ENCODE measurements at regions not wholly inside any gene's neighbourhood (a gene's known extent, or its start where the extent isn't known, plus 50 kb on each side); places are given as distances from the start of the nearest gene placed in this dataset.

DNA sequence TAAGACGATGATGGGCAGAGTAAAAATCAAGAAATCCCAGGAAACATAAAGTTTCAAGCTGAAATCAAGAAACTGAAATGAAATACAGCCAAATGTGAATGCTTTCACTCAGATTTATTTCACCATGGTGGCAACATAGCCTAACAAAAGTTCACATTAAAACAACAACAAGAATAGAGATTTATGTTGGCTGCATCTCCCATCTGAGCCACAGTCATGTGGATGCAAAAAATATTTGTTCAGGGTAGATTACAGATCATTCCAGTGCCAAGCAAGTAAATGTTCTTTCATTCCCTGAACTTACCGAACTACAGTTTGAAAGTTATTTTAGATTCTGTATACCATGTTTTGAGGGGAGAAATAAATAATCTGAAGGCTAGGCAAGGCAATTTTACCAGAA lies 159.9 kb upstream of the TMTC1 start:
- no peak overlapping the region for H3K9ac ChIP-seq (ENCODE audit: low read length)
- no peak overlapping the region for H2AFZ ChIP-seq (ENCODE audit: insufficient read depth, low read depth, low read length, poor library complexity, severe bottlenecking)
- H3K4me1 ChIP-seq (ENCODE audit: control insufficient read depth in 2 of 2, insufficient read depth in 2 of 2, low read length in 2 of 2) = no peaks in the 10 kb centered on the region
- ChIA-PET POLR2A (no interaction called here), CTCF (no interaction called here)
- H3K27me3 ChIP-seq (replicated peaks in 1 of 4; ENCODE audit: control extremely low read depth in 1 of 4, control insufficient read depth in 3 of 4, insufficient read depth in 4 of 4, low read length in 3 of 4) = no peaks in the 10 kb centered on the region
- Mint-ChIP-seq H3K27ac (no peak overlapping the region), H3K27me3 (no peaks in the 10 kb centered on the region), H3K9me3 (ENCODE audit: insufficient read depth) (no peaks in the 10 kb centered on the region), H3K4me3 (no peak overlapping the region), H3K4me1 (no peaks in the 10 kb centered on the region)
- no peak for DNase-seq
- TF ChIP-seq, protein P1, sequence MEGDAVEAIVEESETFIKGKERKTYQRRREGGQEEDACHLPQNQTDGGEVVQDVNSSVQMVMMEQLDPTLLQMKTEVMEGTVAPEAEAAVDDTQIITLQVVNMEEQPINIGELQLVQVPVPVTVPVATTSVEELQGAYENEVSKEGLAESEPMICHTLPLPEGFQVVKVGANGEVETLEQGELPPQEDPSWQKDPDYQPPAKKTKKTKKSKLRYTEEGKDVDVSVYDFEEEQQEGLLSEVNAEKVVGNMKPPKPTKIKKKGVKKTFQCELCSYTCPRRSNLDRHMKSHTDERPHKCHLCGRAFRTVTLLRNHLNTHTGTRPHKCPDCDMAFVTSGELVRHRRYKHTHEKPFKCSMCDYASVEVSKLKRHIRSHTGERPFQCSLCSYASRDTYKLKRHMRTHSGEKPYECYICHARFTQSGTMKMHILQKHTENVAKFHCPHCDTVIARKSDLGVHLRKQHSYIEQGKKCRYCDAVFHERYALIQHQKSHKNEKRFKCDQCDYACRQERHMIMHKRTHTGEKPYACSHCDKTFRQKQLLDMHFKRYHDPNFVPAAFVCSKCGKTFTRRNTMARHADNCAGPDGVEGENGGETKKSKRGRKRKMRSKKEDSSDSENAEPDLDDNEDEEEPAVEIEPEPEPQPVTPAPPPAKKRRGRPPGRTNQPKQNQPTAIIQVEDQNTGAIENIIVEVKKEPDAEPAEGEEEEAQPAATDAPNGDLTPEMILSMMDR (IDR thresholded peaks at IDR 0.05) = no peak
- no peak for TF ChIP-seq EZH2 (IDR thresholded peaks at IDR 0.05; ENCODE audit: borderline replicate concordance, insufficient read depth, low read depth, low read length, poor library complexity, severe bottlenecking)
- WGBS (ENCODE audit: insufficient coverage) = no CpG with 5 or more reads among the region's 2 CpGs
- H3K36me3 ChIP-seq (replicated peaks in 1 of 2; ENCODE audit: control extremely low read depth in 1 of 2, control insufficient read depth in 1 of 2, extremely low read depth in 1 of 2, insufficient read depth in 2 of 2, low read length in 1 of 2) = no peaks in the 10 kb centered on the region
- no peaks in the 10 kb centered on the region for H4K20me1 ChIP-seq (ENCODE audit: control insufficient read depth, insufficient read depth, low read length, poor library complexity, severe bottlenecking)
- no peak overlapping the region for H3K27ac ChIP-seq (ENCODE audit: low read length in 2 of 2)
- H3K4me2 ChIP-seq (replicated peaks; ENCODE audit: low read depth, low read length, poor library complexity, severe bottlenecking) = no peak overlapping the region
- ATAC-seq (ENCODE audit: low read depth) = no peak
- peaks cover 0 to 3% (median 0%) of the 10 kb centered on the region in 3 donors for H3K9me3 ChIP-seq (ENCODE audit: control extremely low read depth in 1 of 3, control insufficient read depth in 2 of 3, insufficient read depth in 1 of 3, low read length in 2 of 3)
- H3K4me3 ChIP-seq (ENCODE audit: control extremely low read depth in 1 of 5, extremely low read depth in 1 of 5, insufficient read depth in 1 of 5, low read depth in 2 of 5, low read length in 4 of 5) = no peak overlapping the region
- intact Hi-C loops (cut with micrococcal nuclease) = no loop called here
- no peaks in the 10 kb centered on the region for H3K79me2 ChIP-seq (ENCODE audit: control insufficient read depth, insufficient read depth, low read length)

DNA sequence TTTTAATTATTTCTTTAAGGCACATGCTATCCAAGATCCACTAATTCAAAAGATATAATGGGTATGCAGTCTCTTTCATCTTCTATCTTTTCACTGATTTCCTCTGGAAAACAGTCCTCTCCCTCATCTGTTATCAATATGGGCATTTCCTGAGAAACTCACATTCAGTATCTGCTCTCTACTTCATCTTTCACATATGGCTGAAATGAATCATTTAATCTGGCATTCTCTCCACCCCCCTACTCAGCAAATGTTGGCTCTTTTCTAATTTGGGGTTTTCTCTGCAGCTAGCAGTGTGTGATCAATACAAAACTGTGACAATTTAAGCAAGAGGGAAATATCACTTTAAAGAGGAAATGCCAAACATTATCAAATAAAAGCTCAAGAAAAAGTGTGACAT lies 157.1 kb upstream of the TMTC1 start:
- DNase-seq = no peak
- H3K27ac Mint-ChIP-seq = no peak overlapping the region

More for the DNA sequence above, 157.1 kb upstream of the TMTC1 start:
- Mint-ChIP-seq H3K9me3 (ENCODE audit: insufficient read depth) (no peaks in the 10 kb centered on the region), H3K4me1 (no peaks in the 10 kb centered on the region), H3K4me3 (no peak overlapping the region), H3K27me3 (no peaks in the 10 kb centered on the region)
- no peak overlapping the region for H3K9ac ChIP-seq (ENCODE audit: low read length)
- H3K79me2 ChIP-seq (ENCODE audit: control insufficient read depth, insufficient read depth, low read length) = no peaks in the 10 kb centered on the region
- H3K36me3 ChIP-seq (replicated peaks in 1 of 2; ENCODE audit: control extremely low read depth in 1 of 2, control insufficient read depth in 1 of 2, extremely low read depth in 1 of 2, insufficient read depth in 2 of 2, low read length in 1 of 2) = no peaks in the 10 kb centered on the region
- TF ChIP-seq, protein P1 (IDR thresholded peaks at IDR 0.05) = no peak
- no peak for TF ChIP-seq EZH2 (IDR thresholded peaks at IDR 0.05; ENCODE audit: borderline replicate concordance, insufficient read depth, low read depth, low read length, poor library complexity, severe bottlenecking)
- no peaks in the 10 kb centered on the region for H4K20me1 ChIP-seq (ENCODE audit: control insufficient read depth, insufficient read depth, low read length, poor library complexity, severe bottlenecking)
- ATAC-seq (ENCODE audit: low read depth) = no peak
- peaks cover 0 to 3% (median 0%) of the 10 kb centered on the region in 3 donors for H3K9me3 ChIP-seq (ENCODE audit: control extremely low read depth in 1 of 3, control insufficient read depth in 2 of 3, insufficient read depth in 1 of 3, low read length in 2 of 3)
- H3K27ac ChIP-seq (ENCODE audit: low read length in 2 of 2) = no peak overlapping the region
- no peaks in the 10 kb centered on the region for H3K27me3 ChIP-seq (replicated peaks in 1 of 4; ENCODE audit: control extremely low read depth in 1 of 4, control insufficient read depth in 3 of 4, insufficient read depth in 4 of 4, low read length in 3 of 4)
- no peak overlapping the region for H3K4me3 ChIP-seq (ENCODE audit: control extremely low read depth in 1 of 5, extremely low read depth in 1 of 5, insufficient read depth in 1 of 5, low read depth in 2 of 5, low read length in 4 of 5)
- no peaks in the 10 kb centered on the region for H3K4me1 ChIP-seq (ENCODE audit: control insufficient read depth in 2 of 2, insufficient read depth in 2 of 2, low read length in 2 of 2)
- intact Hi-C loops (cut with micrococcal nuclease) = no loop called here
- POLR2A ChIA-PET = no interaction called here
- CTCF ChIA-PET = no interaction called here
- no peak overlapping the region for H2AFZ ChIP-seq (ENCODE audit: insufficient read depth, low read depth, low read length, poor library complexity, severe bottlenecking)
- H3K4me2 ChIP-seq (replicated peaks; ENCODE audit: low read depth, low read length, poor library complexity, severe bottlenecking) = no peak overlapping the region
